Lower leg skin (tissue), 4 donors: ENCODE measurements at regions not wholly inside any gene's neighbourhood (a gene's known extent, or its start where the extent isn't known, plus 50 kb on each side); places are given as distances from the start of the nearest gene placed in this dataset.

Source experiments
- DNase-seq, 2 donors: peaks; one replicate each; pipeline ENCODE4 v3.0.0-alpha.2; 2019; ENCODE audit warnings: low spot score in 2 of 2
- H3K4me3 ChIP-seq: fragments of 200-600 bp; sonication (generic); 2 replicates; pipeline ENCODE4 v1.5.1; 2017; ENCODE audit warnings: mild to moderate bottlenecking, low read depth; ENCODE audit not compliant: poor library complexity, severe bottlenecking
- CTCF ChIP-seq, 3 donors: fragments of 450-650 bp; IDR thresholded peaks; one replicate each; pipeline ENCODE4 v1.5.1; 2016; ENCODE audit warnings: antibody characterized with exemption in 3 of 3, mild to moderate bottlenecking in 3 of 3, moderate library complexity in 2 of 3
- POLR2A ChIP-seq, 2 donors: fragments of 450-650 bp; IDR thresholded peaks; one replicate each; pipeline ENCODE4 v1.6.1; 2016 to 2017; ENCODE audit warnings: antibody characterized with exemption in 2 of 2, mild to moderate bottlenecking in 1 of 2, moderate library complexity in 1 of 2
- WGBS, 2 donors: methylation state at CpG; one replicate each; pipeline ENCODE4 v1.1.5; 2018; 5-methylcytosine and 5-hydroxymethylcytosine counted together
- intact Hi-C: fragments of 100-400 bp; cut with DNase I; formaldehyde crosslinking; loops from one replicate; pipeline ENCODE4 v1.15.0; 2023; ENCODE audit warnings: low total_unique reads

- intact Hi-C loops: no loop called here
- TF ChIP-seq CTCF (IDR thresholded peaks at IDR 0.05) (no peak), POLR2A (IDR thresholded peaks at IDR 0.05) (no peak)
These were observed 245.2 kb upstream of the PLEKHG7 start for GRCh38 chr12:92457458-92458180.

GRCh38 chr12:92452763-92453162 lies 250.0 kb upstream of the PLEKHG7 start:
- no peak for DNase-seq
- intact Hi-C loops: no loop called here
- TF ChIP-seq POLR2A (IDR thresholded peaks at IDR 0.05): no peak
- TF ChIP-seq CTCF (IDR thresholded peaks at IDR 0.05): no peak
- H3K4me3 ChIP-seq: no peak overlapping the region

More at GRCh38 chr12:92457458-92458180, 245.2 kb upstream of the PLEKHG7 start:
- no peak overlapping the region for H3K4me3 ChIP-seq
- WGBS, 2 donors: 74 to 86% methylated on average over 4 of the region's 4 CpGs
- DNase-seq: no peak

GRCh38 chr12:92446083-92446460 lies 256.7 kb upstream of the PLEKHG7 start:
- no peak for TF ChIP-seq POLR2A (IDR thresholded peaks at IDR 0.05)
- TF ChIP-seq CTCF (IDR thresholded peaks at IDR 0.05): no peak
- no peak for DNase-seq

GRCh38 chr12:92445253-92446082 lies 257.3 kb upstream of the PLEKHG7 start:
- WGBS, 2 donors: 34 to 42% methylated on average over 10 of the region's 10 CpGs
- TF ChIP-seq CTCF (IDR thresholded peaks at IDR 0.05) (no peak), POLR2A (IDR thresholded peaks at IDR 0.05) (no peak)
- DNase-seq: no peak
- intact Hi-C loops: no loop called here
- H3K4me3 ChIP-seq: no peak overlapping the region

More at GRCh38 chr12:92446083-92446460, 256.7 kb upstream of the PLEKHG7 start:
- H3K4me3 ChIP-seq: no peak overlapping the region
- intact Hi-C loops: no loop called here
- 56 to 58% methylated on average over 1 of the region's 1 CpG for WGBS, 2 donors

- intact Hi-C loops: no loop called here
- no peak overlapping the region for H3K4me3 ChIP-seq
- no peak for TF ChIP-seq CTCF (IDR thresholded peaks at IDR 0.05)
- WGBS, 2 donors: 83% methylated on average over 9 of the region's 9 CpGs
- peak in 1 of 2 donors; percentile 45 for DNase-seq
These were observed 258.0 kb upstream of the PLEKHG7 start for GRCh38 chr12:92444763-92445162.
